Progenitor cell of endocrine pancreas (in vitro differentiated cells): ENCODE measurements at regions not wholly inside any gene's neighbourhood (a gene's known extent, or its start where the extent isn't known, plus 50 kb on each side); places are given as distances from the start of the nearest gene placed in this dataset.

Source experiments
- DNase-seq: peaks from one replicate; pipeline ENCODE4 v3.0.0; 2021; ENCODE audit warnings: low spot score; ENCODE audit not compliant: unreplicated experiment
- H3K27ac Mint-ChIP-seq: 2 replicates; pipeline ENCODE4 v1.8.0; 2021; ENCODE audit warnings: mild to moderate bottlenecking, moderate library complexity, mixed read lengths
- H3K27me3 Mint-ChIP-seq: 2 replicates; pipeline ENCODE4 v1.8.0; 2021; ENCODE audit warnings: mixed read lengths
- H3K36me3 Mint-ChIP-seq: 2 replicates; pipeline ENCODE4 v1.8.0; 2022; ENCODE audit warnings: mixed read lengths; ENCODE audit not compliant: insufficient read depth
- H3K4me1 Mint-ChIP-seq: 2 replicates; pipeline ENCODE4 v1.8.0; 2021; ENCODE audit warnings: low read depth, mixed read lengths
- H3K4me3 Mint-ChIP-seq: 2 replicates; pipeline ENCODE4 v1.8.0; 2021; ENCODE audit warnings: low read depth, mild to moderate bottlenecking, moderate library complexity, mixed read lengths
- H3K9me3 Mint-ChIP-seq: 2 replicates; pipeline ENCODE4 v1.8.0; 2021; ENCODE audit warnings: low read depth, mixed read lengths
- CTCF ChIP-seq: fragments of 200-600 bp; sonication (generic); IDR thresholded peaks from one replicate; pipeline ENCODE4 v1.5.0; 2021; ENCODE audit warnings: antibody characterized with exemption, mild to moderate bottlenecking; ENCODE audit not compliant: unreplicated experiment

- H3K4me3 Mint-ChIP-seq: no peak overlapping the region
- H3K27ac Mint-ChIP-seq: no peak overlapping the region
- H3K4me1 Mint-ChIP-seq: peaks cover 26% of the 10 kb centered on the region
- TF ChIP-seq CTCF: no peak
- no peaks in the 10 kb centered on the region for H3K27me3 Mint-ChIP-seq
- no peaks in the 10 kb centered on the region for H3K9me3 Mint-ChIP-seq
- DNase-seq: no peak
- no peaks in the 10 kb centered on the region for H3K36me3 Mint-ChIP-seq
Measured at GRCh38 chr14:82500222-82500621, 966.6 kb upstream of the SEL1L start.

- DNase-seq: no peak
- TF ChIP-seq CTCF: no peak
- H3K27me3 Mint-ChIP-seq: no peaks in the 10 kb centered on the region
- H3K9me3 Mint-ChIP-seq: no peaks in the 10 kb centered on the region
- H3K27ac Mint-ChIP-seq: no peak overlapping the region
- no peak overlapping the region for H3K4me3 Mint-ChIP-seq
- peaks cover 20% of the 10 kb centered on the region for H3K4me1 Mint-ChIP-seq
- H3K36me3 Mint-ChIP-seq: no peaks in the 10 kb centered on the region
Measured at GRCh38 chr14:82501554-82501953, 967.9 kb upstream of the SEL1L start.

- Mint-ChIP-seq H3K4me3 (no peak overlapping the region), H3K27me3 (no peaks in the 10 kb centered on the region), H3K36me3 (no peaks in the 10 kb centered on the region), H3K9me3 (peaks cover 2% of the 10 kb centered on the region), H3K4me1 (peaks cover 20% of the 10 kb centered on the region), H3K27ac (no peak overlapping the region)
- no peak for TF ChIP-seq CTCF
- DNase-seq: no peak
Measured at GRCh38 chr14:82502043-82502442, 968.4 kb upstream of the SEL1L start.

- no peaks in the 10 kb centered on the region for H3K27me3 Mint-ChIP-seq
- no peak for DNase-seq
- H3K36me3 Mint-ChIP-seq: no peaks in the 10 kb centered on the region
- H3K27ac Mint-ChIP-seq: no peak overlapping the region
- no peak overlapping the region for H3K4me3 Mint-ChIP-seq
- TF ChIP-seq CTCF: no peak
- H3K4me1 Mint-ChIP-seq: peaks cover 20% of the 10 kb centered on the region
- H3K9me3 Mint-ChIP-seq: peaks cover 10% of the 10 kb centered on the region
Measured at GRCh38 chr14:82504894-82505293, 971.2 kb upstream of the SEL1L start.

- Mint-ChIP-seq H3K36me3 (no peaks in the 10 kb centered on the region), H3K4me1 (no peaks in the 10 kb centered on the region), H3K4me3 (no peak overlapping the region), H3K27ac (no peak overlapping the region), H3K9me3 (peaks cover 10% of the 10 kb centered on the region), H3K27me3 (no peaks in the 10 kb centered on the region)
- no peak for DNase-seq
- no peak for TF ChIP-seq CTCF
Measured at GRCh38 chr14:82510007-82510406, 976.4 kb upstream of the SEL1L start.

- DNase-seq: no peak
- no peaks in the 10 kb centered on the region for H3K36me3 Mint-ChIP-seq
- no peak overlapping the region for H3K27ac Mint-ChIP-seq
- no peaks in the 10 kb centered on the region for H3K4me1 Mint-ChIP-seq
- no peak overlapping the region for H3K4me3 Mint-ChIP-seq
- TF ChIP-seq CTCF: no peak
- H3K9me3 Mint-ChIP-seq: peaks cover 10% of the 10 kb centered on the region
- H3K27me3 Mint-ChIP-seq: no peaks in the 10 kb centered on the region
Measured at GRCh38 chr14:82511399-82511798, 977.7 kb upstream of the SEL1L start.
